ENCODE measurements at regions not wholly inside any gene's neighbourhood (a gene's known extent, or its start where the extent isn't known, plus 50 kb on each side); places are given as distances from the start of the nearest gene placed in this dataset.

DNA sequence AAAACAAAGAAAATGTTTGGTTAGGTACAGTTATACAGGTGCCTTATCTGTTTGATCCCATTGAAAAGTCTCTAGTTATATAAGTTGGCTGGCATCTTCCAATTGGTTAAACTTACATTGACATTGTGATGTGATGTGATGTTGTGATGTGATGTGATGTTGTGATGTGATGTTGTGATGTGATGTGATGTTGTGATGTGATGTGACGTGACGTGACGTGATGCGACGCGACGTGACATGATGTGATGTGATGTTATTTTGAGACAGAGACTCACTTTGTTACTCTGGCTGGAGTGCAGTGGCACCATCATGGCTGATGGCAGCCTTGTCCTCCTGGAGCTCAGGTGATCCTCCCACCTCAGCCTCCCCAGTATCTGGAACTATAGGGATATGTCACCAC lies 507.6 kb downstream of the HAO1 start:
- no peaks in the 10 kb centered on the region for H3K4me1 ChIP-seq (ENCODE audit: insufficient read depth, low read length, poor library complexity, severe bottlenecking)
- H4K20me1 ChIP-seq (ENCODE audit: insufficient read depth, low read length, poor library complexity, severe bottlenecking): no peaks in the 10 kb centered on the region
- TF ChIP-seq, protein P1, sequence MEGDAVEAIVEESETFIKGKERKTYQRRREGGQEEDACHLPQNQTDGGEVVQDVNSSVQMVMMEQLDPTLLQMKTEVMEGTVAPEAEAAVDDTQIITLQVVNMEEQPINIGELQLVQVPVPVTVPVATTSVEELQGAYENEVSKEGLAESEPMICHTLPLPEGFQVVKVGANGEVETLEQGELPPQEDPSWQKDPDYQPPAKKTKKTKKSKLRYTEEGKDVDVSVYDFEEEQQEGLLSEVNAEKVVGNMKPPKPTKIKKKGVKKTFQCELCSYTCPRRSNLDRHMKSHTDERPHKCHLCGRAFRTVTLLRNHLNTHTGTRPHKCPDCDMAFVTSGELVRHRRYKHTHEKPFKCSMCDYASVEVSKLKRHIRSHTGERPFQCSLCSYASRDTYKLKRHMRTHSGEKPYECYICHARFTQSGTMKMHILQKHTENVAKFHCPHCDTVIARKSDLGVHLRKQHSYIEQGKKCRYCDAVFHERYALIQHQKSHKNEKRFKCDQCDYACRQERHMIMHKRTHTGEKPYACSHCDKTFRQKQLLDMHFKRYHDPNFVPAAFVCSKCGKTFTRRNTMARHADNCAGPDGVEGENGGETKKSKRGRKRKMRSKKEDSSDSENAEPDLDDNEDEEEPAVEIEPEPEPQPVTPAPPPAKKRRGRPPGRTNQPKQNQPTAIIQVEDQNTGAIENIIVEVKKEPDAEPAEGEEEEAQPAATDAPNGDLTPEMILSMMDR (conservative IDR thresholded peaks at IDR 0.05; ENCODE audit: low read length): no peak
- TF ChIP-seq EZH2phosphoT487 (IDR thresholded peaks at IDR 0.05; ENCODE audit: borderline replicate concordance): no peak
- H2AFZ ChIP-seq (ENCODE audit: low read length): no peak overlapping the region
- H3K4me2 ChIP-seq (ENCODE audit: low read depth, low read length, poor library complexity, severe bottlenecking): no peak overlapping the region
- H3K9me2 ChIP-seq (replicated peaks; ENCODE audit: low read depth, low read length): no peaks in the 10 kb centered on the region
- no peaks in the 10 kb centered on the region for H3K27me3 ChIP-seq (ENCODE audit: insufficient read depth, low read length, poor library complexity, severe bottlenecking)
- no peaks in the 10 kb centered on the region for H3K9me3 ChIP-seq (ENCODE audit: insufficient read depth, low read depth, low read length)
- H3F3A ChIP-seq (ENCODE audit: low read depth): no peaks in the 10 kb centered on the region
- no peaks in the 10 kb centered on the region for H3K79me2 ChIP-seq (ENCODE audit: insufficient read depth, low read length)
- H3K9ac ChIP-seq (ENCODE audit: low read depth, low read length, poor library complexity, severe bottlenecking): no peak overlapping the region
- no peaks in the 10 kb centered on the region for H3K36me3 ChIP-seq (ENCODE audit: insufficient read depth, low read length)
- no peak overlapping the region for H3K4me3 ChIP-seq (ENCODE audit: low read length, poor library complexity, severe bottlenecking)

DNA sequence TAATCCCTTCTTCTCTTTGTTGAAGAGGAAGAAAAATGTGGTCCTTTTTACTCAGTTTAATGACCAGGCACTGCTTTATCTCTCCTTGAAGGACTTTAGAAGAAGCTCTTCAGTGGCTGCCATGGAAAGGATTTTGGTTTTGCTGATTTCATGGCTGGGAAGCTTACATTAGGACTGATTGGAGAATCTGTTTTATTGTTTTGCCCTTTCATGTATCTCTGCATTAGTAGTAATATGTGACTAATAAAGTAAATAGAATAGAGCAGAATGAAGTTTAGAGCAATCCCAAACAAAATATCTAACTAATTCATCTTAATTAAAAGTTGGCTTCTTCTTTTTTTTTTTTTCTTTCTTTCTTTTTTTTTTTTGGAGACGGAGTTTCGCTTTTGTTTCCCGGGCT lies 502.9 kb downstream of the HAO1 start:
- H3K27me3 ChIP-seq (ENCODE audit: insufficient read depth, low read length, poor library complexity, severe bottlenecking): no peaks in the 10 kb centered on the region
- H3K4me2 ChIP-seq (ENCODE audit: low read depth, low read length, poor library complexity, severe bottlenecking): no peak overlapping the region
- TF ChIP-seq, protein P1 (conservative IDR thresholded peaks at IDR 0.05; ENCODE audit: low read length): no peak
- TF ChIP-seq EZH2phosphoT487 (IDR thresholded peaks at IDR 0.05; ENCODE audit: borderline replicate concordance): no peak
- H3K36me3 ChIP-seq (ENCODE audit: insufficient read depth, low read length): no peaks in the 10 kb centered on the region
- H3K4me1 ChIP-seq (ENCODE audit: insufficient read depth, low read length, poor library complexity, severe bottlenecking): no peaks in the 10 kb centered on the region
- H3K9ac ChIP-seq (ENCODE audit: low read depth, low read length, poor library complexity, severe bottlenecking): no peak overlapping the region
- H3K9me2 ChIP-seq (replicated peaks; ENCODE audit: low read depth, low read length): no peaks in the 10 kb centered on the region
- H3F3A ChIP-seq (ENCODE audit: low read depth): no peaks in the 10 kb centered on the region
- H3K9me3 ChIP-seq (ENCODE audit: insufficient read depth, low read depth, low read length): no peaks in the 10 kb centered on the region
- no peak overlapping the region for H3K4me3 ChIP-seq (ENCODE audit: low read length, poor library complexity, severe bottlenecking)
- no peak overlapping the region for H2AFZ ChIP-seq (ENCODE audit: low read length)
- no peaks in the 10 kb centered on the region for H4K20me1 ChIP-seq (ENCODE audit: insufficient read depth, low read length, poor library complexity, severe bottlenecking)
- no peaks in the 10 kb centered on the region for H3K79me2 ChIP-seq (ENCODE audit: insufficient read depth, low read length)

DNA sequence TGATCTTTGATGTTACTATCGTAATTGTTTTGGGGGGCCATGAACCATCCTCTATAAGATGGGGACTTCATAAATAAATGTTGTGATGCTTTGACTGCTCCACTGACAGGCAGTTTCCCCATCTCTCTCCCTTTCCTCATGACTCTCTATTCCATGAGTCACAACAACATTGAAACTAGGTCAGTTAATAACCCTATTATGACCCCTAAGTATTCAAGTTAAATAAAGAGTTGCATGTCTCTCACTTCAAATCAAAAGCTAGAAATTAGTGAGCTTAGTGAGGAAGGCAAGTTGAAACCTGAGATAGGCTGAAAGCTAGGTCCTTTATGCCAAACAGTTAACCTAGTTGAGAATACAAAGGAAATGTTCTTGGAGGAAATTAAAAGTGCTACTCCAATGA lies 491.0 kb downstream of the HAO1 start:
- H3K4me2 ChIP-seq (ENCODE audit: low read depth, low read length, poor library complexity, severe bottlenecking): no peak overlapping the region
- H3K4me1 ChIP-seq (ENCODE audit: insufficient read depth, low read length, poor library complexity, severe bottlenecking): no peaks in the 10 kb centered on the region
- no peak overlapping the region for H3K9ac ChIP-seq (ENCODE audit: low read depth, low read length, poor library complexity, severe bottlenecking)
- no peak overlapping the region for H2AFZ ChIP-seq (ENCODE audit: low read length)
- no peak for TF ChIP-seq EZH2phosphoT487 (IDR thresholded peaks at IDR 0.05; ENCODE audit: borderline replicate concordance)
- TF ChIP-seq, protein P1 (conservative IDR thresholded peaks at IDR 0.05; ENCODE audit: low read length): no peak
- H4K20me1 ChIP-seq (ENCODE audit: insufficient read depth, low read length, poor library complexity, severe bottlenecking): no peaks in the 10 kb centered on the region
- H3K36me3 ChIP-seq (ENCODE audit: insufficient read depth, low read length): no peaks in the 10 kb centered on the region
- H3K4me3 ChIP-seq (ENCODE audit: low read length, poor library complexity, severe bottlenecking): no peak overlapping the region
- no peaks in the 10 kb centered on the region for H3K9me3 ChIP-seq (ENCODE audit: insufficient read depth, low read depth, low read length)
- H3K27me3 ChIP-seq (ENCODE audit: insufficient read depth, low read length, poor library complexity, severe bottlenecking): no peaks in the 10 kb centered on the region
- no peaks in the 10 kb centered on the region for H3K79me2 ChIP-seq (ENCODE audit: insufficient read depth, low read length)
- no peaks in the 10 kb centered on the region for H3K9me2 ChIP-seq (replicated peaks; ENCODE audit: low read depth, low read length)
- H3F3A ChIP-seq (ENCODE audit: low read depth): no peaks in the 10 kb centered on the region
